Thyroid gland (tissue), 4 donors: ENCODE measurements at regions not wholly inside any gene's neighbourhood (a gene's known extent, or its start where the extent isn't known, plus 50 kb on each side); places are given as distances from the start of the nearest gene placed in this dataset.
"Not testable (repeated sequence)": the region's sequence is repeated elsewhere in the genome, so short reads cannot be mapped to it uniquely, and the experiment has no call there.

Experiments
- DNase-seq, 2 donors: peaks; one replicate each; pipeline ENCODE4 v3.0.0-alpha.2; 2019
- H3K27ac ChIP-seq, 3 donors: fragments of 200-600 bp; sonication (generic); 1 replicate in 2 of 3; 2 replicates in 1 of 3; pipeline ENCODE4 v1.5.1; 2016 to 2019; ENCODE audit warnings: mild to moderate bottlenecking in 1 of 3, moderate library complexity in 1 of 3
- H3K27me3 ChIP-seq: fragments of 200-600 bp; sonication (generic); one replicate; pipeline ENCODE4 v1.5.1; 2019
- H3K36me3 ChIP-seq, 2 donors: fragments of 200-600 bp; sonication (generic); one replicate each; pipeline ENCODE4 v1.5.1; 2016 to 2019
- H3K4me1 ChIP-seq, 2 donors: fragments of 200-600 bp; sonication (generic); one replicate each; pipeline ENCODE4 v1.5.1; 2017 to 2019
- H3K4me3 ChIP-seq, 3 donors: fragments of 200-600 bp; sonication (generic); replicated peaks in 1 of 3; 1 replicate in 2 of 3; 2 replicates in 1 of 3; pipeline ENCODE4 v1.5.1; 2016; ENCODE audit warnings: mild to moderate bottlenecking in 1 of 3
- H3K9me3 ChIP-seq: fragments of 200-600 bp; sonication (generic); one replicate; pipeline ENCODE4 v1.5.1; 2017
- CTCF ChIP-seq, 6 experiments: fragments of 200-600 bp in 3 of 6; fragments of 450-650 bp in 3 of 6; sonication (generic) in 3 of 6; IDR thresholded peaks; one replicate each; pipeline ENCODE4 v1.5.1; 2016 to 2019; ENCODE audit warnings: antibody characterized with exemption in 6 of 6, mild to moderate bottlenecking in 2 of 6, inconsistent platforms in 1 of 6, moderate library complexity in 1 of 6
- POLR2A ChIP-seq, 2 donors: fragments of 450-650 bp; IDR thresholded peaks; one replicate each; pipeline ENCODE4 v1.6.1; 2017; ENCODE audit warnings: antibody characterized with exemption in 2 of 2, mild to moderate bottlenecking in 2 of 2, moderate library complexity in 1 of 2
- WGBS, 2 donors: methylation state at CpG; one replicate each; pipeline ENCODE4 v1.1.5; 2017; 5-methylcytosine and 5-hydroxymethylcytosine counted together
- intact Hi-C: fragments of 100-400 bp; cut with DNase I; formaldehyde crosslinking; loops from one replicate; pipeline ENCODE4 v1.15.1; 2023

GRCh38 chr10:59434463-59435321 is 72.3 kb upstream of the FAM13C start:
- no peak overlapping the region for H3K4me3 ChIP-seq
- intact Hi-C loops, result no loop called here
- 59 to 63% methylated on average over 4 of the region's 4 CpGs for WGBS, 2 donors
- TF ChIP-seq POLR2A (IDR thresholded peaks at IDR 0.05), result no peak
- TF ChIP-seq CTCF (IDR thresholded peaks at IDR 0.05), result no peak
- H3K27me3 ChIP-seq, result no peaks in the 10 kb centered on the region
- no peak for DNase-seq
- no peaks in the 10 kb centered on the region for H3K36me3 ChIP-seq
- no peak overlapping the region for H3K27ac ChIP-seq
- H3K9me3 ChIP-seq, result no peaks in the 10 kb centered on the region
- no peaks in the 10 kb centered on the region for H3K4me1 ChIP-seq

GRCh38 chr10:59433720-59434428 is 71.5 kb upstream of the FAM13C start:
- Histone ChIP-seq H3K27me3 (no peaks in the 10 kb centered on the region), H3K9me3 (no peaks in the 10 kb centered on the region), H3K36me3 (no peaks in the 10 kb centered on the region), H3K4me3 (no peak overlapping the region), H3K4me1 (no peaks in the 10 kb centered on the region), H3K27ac (no peak overlapping the region)
- intact Hi-C loops, result no loop called here
- no peak for DNase-seq
- TF ChIP-seq CTCF (IDR thresholded peaks at IDR 0.05) (no peak), POLR2A (IDR thresholded peaks at IDR 0.05) (no peak)
- 93 to 94% methylated on average over 2 of the region's 2 CpGs for WGBS, 2 donors

DNA sequence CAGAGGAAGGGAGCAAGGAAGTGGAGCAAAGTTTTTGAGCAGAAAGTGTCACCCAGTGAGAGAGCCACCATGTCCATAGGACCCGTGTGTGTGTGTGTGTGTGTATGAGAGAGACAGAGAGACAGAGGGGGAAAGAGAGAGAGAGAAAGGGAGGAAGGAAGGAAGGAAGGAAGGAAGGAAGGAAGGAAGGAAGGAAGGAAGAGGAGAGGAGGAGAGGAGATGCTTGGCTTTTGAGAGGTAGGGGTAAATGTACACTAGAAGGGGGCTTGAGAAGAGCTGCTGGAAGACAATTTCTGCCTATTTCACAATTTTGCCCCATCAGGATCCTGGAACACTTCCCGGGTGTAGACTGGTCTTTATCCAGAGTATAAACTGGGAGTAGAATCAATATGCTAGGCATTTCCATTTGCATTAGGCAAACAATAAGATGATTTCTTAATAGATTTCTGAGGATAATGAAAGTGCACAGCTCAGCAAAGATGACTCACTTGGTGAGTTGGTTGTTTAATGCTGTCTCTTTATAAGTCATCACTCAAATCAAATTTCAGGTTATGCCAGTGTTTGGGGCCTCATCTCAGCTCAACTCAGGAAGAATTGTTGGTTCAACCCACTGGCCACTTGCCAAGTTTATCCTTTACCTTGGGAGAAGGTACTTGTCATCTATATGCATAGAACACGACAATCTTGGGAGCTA is 70.0 kb upstream of the FAM13C start:
- no peak for DNase-seq
- no peak for TF ChIP-seq CTCF (IDR thresholded peaks at IDR 0.05)
- TF ChIP-seq POLR2A (IDR thresholded peaks at IDR 0.05), result no peak
- H3K4me3 ChIP-seq, result no peak overlapping the region
- intact Hi-C loops, result no loop called here
- no peaks in the 10 kb centered on the region for H3K36me3 ChIP-seq
- no peaks in the 10 kb centered on the region for H3K9me3 ChIP-seq
- H3K27ac ChIP-seq, result no peak overlapping the region
- no peaks in the 10 kb centered on the region for H3K4me1 ChIP-seq
- 65 to 69% methylated on average over 3 of the region's 3 CpGs for WGBS, 2 donors
- no peaks in the 10 kb centered on the region for H3K27me3 ChIP-seq

GRCh38 chr10:59413795-59414194 is 51.4 kb upstream of the FAM13C start:
- H3K4me1 ChIP-seq, H3K9me3 ChIP-seq, H3K36me3 ChIP-seq, H3K27ac ChIP-seq, H3K4me3 ChIP-seq, intact Hi-C loops, H3K27me3 ChIP-seq, DNase-seq: not testable (repeated sequence)
- 67 to 87% methylated on average over 3 of the region's 5 CpGs for WGBS, 2 donors
